HEK293 (cell line): ENCODE measurements at regions not wholly inside any gene's neighbourhood (a gene's known extent, or its start where the extent isn't known, plus 50 kb on each side); places are given as distances from the start of the nearest gene placed in this dataset.

Experiments
- HIC1 ChIP-seq: fragments of 450-650 bp; formaldehyde crosslinking; IDR thresholded peaks from 2 replicates; pipeline ENCODE4 v1.5.1; 2016; ENCODE audit warnings: missing biosample characterization, missing genetic modification characterization
- KLF16 ChIP-seq: fragments of 450-650 bp; formaldehyde crosslinking; IDR thresholded peaks from 2 replicates; pipeline ENCODE4 v1.5.1; 2017; ENCODE audit warnings: missing biosample characterization, missing genetic modification characterization
- PRDM1 ChIP-seq: fragments of 450-650 bp; formaldehyde crosslinking; IDR thresholded peaks from 2 replicates; pipeline ENCODE4; 2016; ENCODE audit warnings: missing biosample characterization, missing genetic modification characterization
- ZBTB44 ChIP-seq: fragments of 450-650 bp; IDR thresholded peaks from 2 replicates; pipeline ENCODE4 v1.5.1; 2018; ENCODE audit warnings: missing biosample characterization, mild to moderate bottlenecking, missing genetic modification characterization
- ZEB2 ChIP-seq: fragments of 450-650 bp; formaldehyde crosslinking; IDR thresholded peaks from 2 replicates; pipeline ENCODE4 v1.5.1; 2016; ENCODE audit warnings: missing biosample characterization, missing genetic modification characterization
- ZNF138 ChIP-seq: fragments of 450-650 bp; formaldehyde crosslinking; IDR thresholded peaks from 2 replicates; pipeline ENCODE4 v1.5.1; 2016; ENCODE audit warnings: missing biosample characterization, missing genetic modification characterization, borderline replicate concordance
- ZNF311 ChIP-seq: fragments of 450-650 bp; formaldehyde crosslinking; IDR thresholded peaks from 2 replicates; pipeline ENCODE4 v1.5.1; 2017; ENCODE audit warnings: missing biosample characterization, missing genetic modification characterization, borderline replicate concordance
- ZNF350 ChIP-seq: fragments of 450-650 bp; formaldehyde crosslinking; IDR thresholded peaks from 2 replicates; pipeline ENCODE4 v1.5.0; 2017; ENCODE audit warnings: missing biosample characterization, mild to moderate bottlenecking, missing genetic modification characterization
- ZNF416 ChIP-seq: fragments of 450-650 bp; formaldehyde crosslinking; IDR thresholded peaks from 2 replicates; pipeline ENCODE4 v1.5.1; 2016; ENCODE audit warnings: missing biosample characterization, missing genetic modification characterization
- ZNF426 ChIP-seq: fragments of 450-650 bp; formaldehyde crosslinking; IDR thresholded peaks from 2 replicates; pipeline ENCODE4 v1.5.1; 2017; ENCODE audit warnings: missing biosample characterization, missing genetic modification characterization, mild to moderate bottlenecking, inconsistent platforms, moderate library complexity
- ZNF544 ChIP-seq: fragments of 450-650 bp; formaldehyde crosslinking; IDR thresholded peaks from 2 replicates; pipeline ENCODE4 v1.5.0; 2017; ENCODE audit warnings: missing biosample characterization, missing genetic modification characterization
- ZNF747 ChIP-seq: fragments of 450-650 bp; formaldehyde crosslinking; IDR thresholded peaks from 2 replicates; pipeline ENCODE4 v1.5.1; 2016; ENCODE audit warnings: missing biosample characterization, missing genetic modification characterization
- ZNF830 ChIP-seq: fragments of 450-650 bp; IDR thresholded peaks from 2 replicates; pipeline ENCODE4 v1.5.0; 2018; ENCODE audit warnings: missing biosample characterization, missing genetic modification characterization, low read depth, mild to moderate bottlenecking, moderate library complexity
- TF ChIP-seq, protein P1 (sequence below): fragments of 450-650 bp; formaldehyde crosslinking; IDR thresholded peaks from 2 replicates; pipeline ENCODE4 v1.5.1; 2016; ENCODE audit warnings: missing biosample characterization, missing genetic modification characterization

- TF ChIP-seq HIC1 (tag by site-specific recombination), result no peak
- no peak for TF ChIP-seq ZBTB44
- TF ChIP-seq ZEB2 (tag by site-specific recombination), result no peak
- TF ChIP-seq, protein P1, sequence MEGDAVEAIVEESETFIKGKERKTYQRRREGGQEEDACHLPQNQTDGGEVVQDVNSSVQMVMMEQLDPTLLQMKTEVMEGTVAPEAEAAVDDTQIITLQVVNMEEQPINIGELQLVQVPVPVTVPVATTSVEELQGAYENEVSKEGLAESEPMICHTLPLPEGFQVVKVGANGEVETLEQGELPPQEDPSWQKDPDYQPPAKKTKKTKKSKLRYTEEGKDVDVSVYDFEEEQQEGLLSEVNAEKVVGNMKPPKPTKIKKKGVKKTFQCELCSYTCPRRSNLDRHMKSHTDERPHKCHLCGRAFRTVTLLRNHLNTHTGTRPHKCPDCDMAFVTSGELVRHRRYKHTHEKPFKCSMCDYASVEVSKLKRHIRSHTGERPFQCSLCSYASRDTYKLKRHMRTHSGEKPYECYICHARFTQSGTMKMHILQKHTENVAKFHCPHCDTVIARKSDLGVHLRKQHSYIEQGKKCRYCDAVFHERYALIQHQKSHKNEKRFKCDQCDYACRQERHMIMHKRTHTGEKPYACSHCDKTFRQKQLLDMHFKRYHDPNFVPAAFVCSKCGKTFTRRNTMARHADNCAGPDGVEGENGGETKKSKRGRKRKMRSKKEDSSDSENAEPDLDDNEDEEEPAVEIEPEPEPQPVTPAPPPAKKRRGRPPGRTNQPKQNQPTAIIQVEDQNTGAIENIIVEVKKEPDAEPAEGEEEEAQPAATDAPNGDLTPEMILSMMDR (tag by site-specific recombination), result no peak
- TF ChIP-seq ZNF426 (tag by site-specific recombination), result no peak
- no peak for TF ChIP-seq ZNF416 (tag by site-specific recombination)
- TF ChIP-seq ZNF311, result no peak
- no peak for TF ChIP-seq ZNF350 (tag by site-specific recombination)
- no peak for TF ChIP-seq PRDM1 (tag by site-specific recombination)
- TF ChIP-seq KLF16, result no peak
- TF ChIP-seq ZNF830 (tag by site-specific recombination), result no peak
- no peak for TF ChIP-seq ZNF747 (tag by site-specific recombination)
- TF ChIP-seq ZNF544, result no peak
- no peak for TF ChIP-seq ZNF138 (tag by site-specific recombination)
Measured at GRCh38 chr12:89082370-89082753, 269.9 kb downstream of the DUSP6 start.
